ENCODE measurements at regions not wholly inside any gene's neighbourhood (a gene's known extent, or its start where the extent isn't known, plus 50 kb on each side); places are given as distances from the start of the nearest gene placed in this dataset.

DNA sequence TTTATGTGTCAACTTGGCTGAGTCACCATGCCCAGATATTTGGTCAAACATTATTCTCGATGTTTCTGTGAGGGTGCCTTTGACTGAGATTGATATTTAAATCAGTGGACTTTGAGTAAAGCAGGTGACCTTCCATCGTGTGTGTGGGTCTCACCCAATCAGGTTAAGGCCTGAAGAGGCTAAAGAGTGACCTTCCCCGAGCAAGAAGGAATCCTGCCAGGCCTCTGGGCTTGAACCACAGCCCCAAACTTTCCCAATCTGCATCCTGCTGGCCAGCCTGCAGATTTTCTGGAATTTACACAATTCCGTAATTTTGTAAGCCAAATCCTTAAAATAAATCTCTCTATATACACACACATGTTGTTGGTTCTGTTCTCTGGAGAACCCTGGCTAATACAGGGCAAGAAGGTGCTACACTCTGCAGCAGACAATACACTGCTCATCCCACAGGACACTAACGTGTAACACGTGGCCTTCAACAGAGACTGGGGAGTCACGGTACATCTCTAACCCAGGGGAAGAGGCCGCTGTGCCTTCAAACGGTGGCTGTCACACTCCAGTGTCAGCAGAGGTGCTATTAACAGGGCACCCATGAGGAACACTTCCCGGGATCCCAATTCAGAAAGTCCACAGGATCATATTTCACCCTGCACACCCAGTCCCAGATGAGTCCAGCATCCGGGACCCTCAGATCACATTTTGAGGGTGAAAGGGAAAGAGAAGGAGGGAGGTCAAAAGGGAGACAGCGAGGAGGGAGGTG is 113.1 kb upstream of the ID2 start:
- Mint-ChIP-seq H3K36me3 (ENCODE audit: insufficient read depth in 1 of 3, low read depth in 3 of 3) (no peaks in the 10 kb centered on the region), H3K4me1 (peaks cover 25 to 29% of the 10 kb centered on the region in 2 experiments), H3K27me3 (ENCODE audit: low read depth) (no peaks in the 10 kb centered on the region), H3K9me3 (no peaks in the 10 kb centered on the region), H3K27ac (peak overlapping the region in 1 of 3 experiments; percentile 47; a peak in 1 of 7 replicates), H3K4me3 (no peak overlapping the region)
- Histone ChIP-seq H3K27ac (ENCODE audit: insufficient read length, low read depth, low read length) (no peak overlapping the region), H3K9ac (ENCODE audit: extremely low read depth, insufficient read length, low read length) (no peak overlapping the region), H3K18ac (ENCODE audit: insufficient read length, low read depth, low read length) (no peak overlapping the region), H3K79me1 (ENCODE audit: insufficient read depth, low read depth, low read length, poor library complexity, severe bottlenecking) (no peaks in the 10 kb centered on the region), H3T11ph (ENCODE audit: low read length) (no peak overlapping the region), H3K79me2 (ENCODE audit: insufficient read depth, low read length) (no peaks in the 10 kb centered on the region), H2BK15ac (ENCODE audit: low read depth, low read length) (no peak overlapping the region), H3K4ac (ENCODE audit: low read depth, low read length) (no peak overlapping the region), H4K8ac (replicated peaks; ENCODE audit: insufficient read length, low read depth, low read length) (no peak overlapping the region), H3K27me3 (ENCODE audit: insufficient read depth, low read length) (no peaks in the 10 kb centered on the region), H3K14ac (ENCODE audit: insufficient read depth, low read length) (no peak overlapping the region), H4K20me1 (ENCODE audit: control insufficient read depth, insufficient read depth, insufficient read length) (no peaks in the 10 kb centered on the region), H3K9me3 (ENCODE audit: control insufficient read depth, low read depth, low read length) (no peaks in the 10 kb centered on the region), H2BK12ac (ENCODE audit: insufficient read length, low read depth, low read length) (no peak overlapping the region), H2BK20ac (ENCODE audit: low read depth, low read length, poor library complexity, severe bottlenecking) (no peak overlapping the region), H4K91ac (ENCODE audit: insufficient read length, low read depth, low read length) (no peak overlapping the region), H4K5ac (ENCODE audit: insufficient read length, low read depth, low read length) (no peak overlapping the region), H3K23me2 (ENCODE audit: insufficient read length, low read depth, low read length, poor library complexity, severe bottlenecking) (no peaks in the 10 kb centered on the region), H2BK120ac (ENCODE audit: low read depth, low read length, poor library complexity, severe bottlenecking) (no peak overlapping the region), H3K4me1 (ENCODE audit: insufficient read depth, low read length) (0 out of 2 replicates have a peak, but pooled peaks cover 2% of the 10 kb centered on the region), H2AFZ (ENCODE audit: low read length) (no peak overlapping the region), H3K23ac (ENCODE audit: insufficient read length, low read depth, low read length) (no peak overlapping the region), H3K4me2 (ENCODE audit: insufficient read depth, insufficient read length, low read length) (no peak overlapping the region), H2AK5ac (ENCODE audit: insufficient read length, low read length) (no peak overlapping the region), H2BK5ac (ENCODE audit: insufficient read length, low read length) (no peak overlapping the region), H3K56ac (ENCODE audit: insufficient read length, low read depth, low read length) (no peak overlapping the region)
- TF ChIP-seq, protein P1, sequence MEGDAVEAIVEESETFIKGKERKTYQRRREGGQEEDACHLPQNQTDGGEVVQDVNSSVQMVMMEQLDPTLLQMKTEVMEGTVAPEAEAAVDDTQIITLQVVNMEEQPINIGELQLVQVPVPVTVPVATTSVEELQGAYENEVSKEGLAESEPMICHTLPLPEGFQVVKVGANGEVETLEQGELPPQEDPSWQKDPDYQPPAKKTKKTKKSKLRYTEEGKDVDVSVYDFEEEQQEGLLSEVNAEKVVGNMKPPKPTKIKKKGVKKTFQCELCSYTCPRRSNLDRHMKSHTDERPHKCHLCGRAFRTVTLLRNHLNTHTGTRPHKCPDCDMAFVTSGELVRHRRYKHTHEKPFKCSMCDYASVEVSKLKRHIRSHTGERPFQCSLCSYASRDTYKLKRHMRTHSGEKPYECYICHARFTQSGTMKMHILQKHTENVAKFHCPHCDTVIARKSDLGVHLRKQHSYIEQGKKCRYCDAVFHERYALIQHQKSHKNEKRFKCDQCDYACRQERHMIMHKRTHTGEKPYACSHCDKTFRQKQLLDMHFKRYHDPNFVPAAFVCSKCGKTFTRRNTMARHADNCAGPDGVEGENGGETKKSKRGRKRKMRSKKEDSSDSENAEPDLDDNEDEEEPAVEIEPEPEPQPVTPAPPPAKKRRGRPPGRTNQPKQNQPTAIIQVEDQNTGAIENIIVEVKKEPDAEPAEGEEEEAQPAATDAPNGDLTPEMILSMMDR (conservative IDR thresholded peaks at IDR 0.05): no peak
- peak; percentile 11 for DNase-seq
- no CpG with 5 or more reads among the region's 12 CpGs for WGBS (ENCODE audit: extremely low coverage, insufficient read length, low lambda C conversion rate)

All from H9 (cell line).